Large intestine (tissue), 3 donors: ENCODE measurements at regions not wholly inside any gene's neighbourhood (a gene's known extent, or its start where the extent isn't known, plus 50 kb on each side); places are given as distances from the start of the nearest gene placed in this dataset.
A peak's percentile ranks its signal among the peaks of the same experiment; 100 is the strongest.
"Not testable (repeated sequence)": the region's sequence is repeated elsewhere in the genome, so short reads cannot be mapped to it uniquely, and the experiment has no call there.

Experiments
- DNase-seq, 2 donors: peaks; one replicate each; pipeline versions ENCODE4 v3.0.0 to v3.0.0-alpha.2; 2013
- H3K27ac ChIP-seq: one replicate; pipeline ENCODE4 v1.5.1; 2013; ENCODE audit warnings: low read length
- H3K27me3 ChIP-seq: 2 replicates; pipeline ENCODE4 v1.6.1; 2013; ENCODE audit warnings: low read length; ENCODE audit not compliant: control insufficient read depth, insufficient read depth
- H3K36me3 ChIP-seq: 2 replicates; pipeline ENCODE4 v1.6.1; 2013; ENCODE audit warnings: low read length; ENCODE audit not compliant: control insufficient read depth, insufficient read depth
- H3K4me1 ChIP-seq: one replicate; pipeline ENCODE4 v1.6.1; 2013; ENCODE audit warnings: low read length; ENCODE audit not compliant: control insufficient read depth, insufficient read depth
- H3K4me3 ChIP-seq: one replicate; pipeline ENCODE4 v1.5.1; 2013; ENCODE audit warnings: low read length
- H3K9me3 ChIP-seq: one replicate; pipeline ENCODE4 v1.6.1; 2013; ENCODE audit warnings: mild to moderate bottlenecking, low read depth, low read length, moderate library complexity; ENCODE audit not compliant: control insufficient read depth
- WGBS: methylation state at CpG from one replicate; pipeline ENCODE4 v1.1.5; 2013; ENCODE audit warnings: low lambda C conversion rate; ENCODE audit not compliant: insufficient coverage; 5-methylcytosine and 5-hydroxymethylcytosine counted together

- H3K27me3 ChIP-seq = no peaks in the 10 kb centered on the region
- no peak overlapping the region for H3K27ac ChIP-seq
- no CpG with 5 or more reads among the region's 42 CpGs for WGBS
- peaks cover 4% of the 10 kb centered on the region for H3K9me3 ChIP-seq
- peaks cover 20% of the 10 kb centered on the region for H3K4me1 ChIP-seq
- DNase-seq = no peak
- H3K36me3 ChIP-seq = no peaks in the 10 kb centered on the region
- no peak overlapping the region for H3K4me3 ChIP-seq
Measured at GRCh38 chr9:89680547-89681467, 76.0 kb downstream of the GADD45G start.

DNA sequence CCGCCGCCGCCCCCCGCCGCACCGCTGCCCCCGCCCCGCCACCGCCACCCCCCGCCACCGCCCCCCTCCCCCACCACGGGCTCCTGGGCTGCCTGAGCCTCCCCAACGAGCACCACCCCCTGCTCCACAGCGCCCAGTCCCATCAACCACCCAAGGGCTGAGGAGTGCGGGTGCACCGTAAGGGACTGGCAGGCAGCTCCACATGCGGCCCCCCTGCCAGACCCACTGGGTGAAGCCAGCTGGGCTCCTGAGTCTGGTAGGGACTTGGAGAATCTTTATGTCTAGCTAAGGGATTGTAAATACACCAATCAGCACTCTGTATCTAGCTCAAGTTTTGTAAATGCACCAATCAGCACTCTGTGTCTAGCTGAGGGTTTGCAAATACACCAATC, 76.7 kb downstream of the GADD45G start:
- not testable (repeated sequence) for H3K36me3 ChIP-seq, H3K27ac ChIP-seq, H3K9me3 ChIP-seq, H3K4me3 ChIP-seq, H3K27me3 ChIP-seq, DNase-seq
- no CpG with 5 or more reads among the region's 17 CpGs for WGBS
- peaks cover 26% of the 10 kb centered on the region for H3K4me1 ChIP-seq

DNA sequence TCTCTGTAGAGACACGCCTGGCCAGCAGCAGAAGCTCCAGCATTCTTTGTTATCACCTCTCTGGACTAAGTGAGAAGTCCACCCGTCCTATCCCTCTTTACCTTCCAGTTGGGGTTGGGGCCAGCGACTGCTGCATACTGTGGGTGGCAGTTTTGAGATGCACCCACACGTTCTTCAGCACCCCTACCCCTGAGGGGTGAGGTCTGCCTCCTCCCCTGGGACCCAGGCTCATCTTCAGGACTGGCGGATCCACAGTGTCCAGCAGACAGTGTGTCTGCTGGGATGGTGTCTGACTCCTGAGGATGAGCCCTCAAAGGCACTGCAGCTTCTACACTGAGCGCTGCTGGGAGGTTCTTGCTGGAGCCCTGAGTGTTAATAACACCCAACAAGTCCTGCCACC, 78.8 kb downstream of the GADD45G start:
- H3K4me3 ChIP-seq = no peak overlapping the region
- H3K27me3 ChIP-seq = no peaks in the 10 kb centered on the region
- no CpG with 5 or more reads among the region's 6 CpGs for WGBS
- H3K36me3 ChIP-seq = no peaks in the 10 kb centered on the region
- peaks cover 4% of the 10 kb centered on the region for H3K9me3 ChIP-seq
- DNase-seq = no peak
- H3K27ac ChIP-seq = no peak overlapping the region
- peaks cover 35% of the 10 kb centered on the region for H3K4me1 ChIP-seq

DNA sequence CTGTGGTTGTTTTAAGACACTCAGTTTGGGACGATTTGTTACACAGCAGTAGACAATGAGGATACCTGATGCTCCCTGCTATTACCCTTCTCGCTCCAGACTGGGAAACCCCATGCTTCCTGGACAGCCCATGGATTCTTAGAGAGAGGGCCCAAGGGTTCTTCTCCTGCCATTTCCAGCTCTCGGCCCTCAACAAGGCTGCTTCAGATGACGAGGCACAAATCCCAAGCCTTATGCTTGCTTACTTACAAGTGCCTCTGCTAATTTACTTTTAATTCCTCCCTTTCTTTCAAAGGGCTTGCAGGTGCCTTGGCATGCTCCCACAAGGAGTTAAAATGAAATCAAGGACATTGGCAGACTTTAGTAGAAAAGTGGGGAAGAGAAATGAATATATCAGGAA, 79.4 kb downstream of the GADD45G start:
- Histone ChIP-seq H3K9me3 (peaks cover 4% of the 10 kb centered on the region), H3K4me3 (no peak overlapping the region), H3K27ac (no peak overlapping the region), H3K4me1 (peaks cover 35% of the 10 kb centered on the region), H3K27me3 (no peaks in the 10 kb centered on the region), H3K36me3 (no peaks in the 10 kb centered on the region)
- WGBS = no CpG with 5 or more reads among the region's 4 CpGs
- no peak for DNase-seq

GRCh38 chr9:89684912-89685636, 80.3 kb downstream of the GADD45G start:
- Histone ChIP-seq H3K27ac (peak overlapping the region; percentile 54), H3K9me3 (peaks cover 4% of the 10 kb centered on the region), H3K27me3 (no peaks in the 10 kb centered on the region), H3K4me3 (no peak overlapping the region), H3K4me1 (peaks cover 35% of the 10 kb centered on the region), H3K36me3 (no peaks in the 10 kb centered on the region)
- no CpG with 5 or more reads among the region's 18 CpGs for WGBS
- no peak for DNase-seq

DNA sequence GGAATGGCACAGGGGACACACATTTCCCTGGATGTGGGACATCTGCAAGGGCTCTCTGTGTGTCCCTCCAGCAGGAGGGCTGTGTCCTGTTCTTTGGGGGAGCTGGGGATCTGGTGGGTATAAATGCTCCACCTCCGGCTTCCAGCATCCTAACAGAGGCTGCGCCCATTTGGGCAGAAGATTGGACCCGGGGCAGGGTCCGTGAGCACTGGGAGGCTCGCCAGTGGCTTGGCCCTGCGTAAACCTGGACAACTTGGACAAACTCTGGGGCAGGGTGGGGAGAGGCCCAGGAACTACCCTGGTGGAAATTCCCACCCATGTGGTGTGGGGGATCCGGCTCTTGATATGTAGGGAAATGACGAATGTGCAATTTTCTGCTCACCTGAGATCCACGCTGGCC, 80.9 kb downstream of the GADD45G start:
- 60% methylated on average over 2 of the region's 9 CpGs for WGBS
- DNase-seq = no peak

GRCh38 chr9:89686126-89686525, 81.3 kb downstream of the GADD45G start:
- H3K9me3 ChIP-seq = no peaks in the 10 kb centered on the region
- no peaks in the 10 kb centered on the region for H3K36me3 ChIP-seq
- H3K27me3 ChIP-seq = no peaks in the 10 kb centered on the region
- peaks cover 35% of the 10 kb centered on the region for H3K4me1 ChIP-seq
- peak overlapping the region; percentile 54 for H3K27ac ChIP-seq
- no CpG with 5 or more reads among the region's 5 CpGs for WGBS
- peak; percentile 69 for DNase-seq
- no peak overlapping the region for H3K4me3 ChIP-seq

More for the DNA sequence above, 80.9 kb downstream of the GADD45G start:
- H3K4me1 ChIP-seq = peaks cover 35% of the 10 kb centered on the region
- H3K9me3 ChIP-seq = peaks cover 4% of the 10 kb centered on the region
- peak overlapping the region; percentile 54 for H3K27ac ChIP-seq
- no peak overlapping the region for H3K4me3 ChIP-seq
- no peaks in the 10 kb centered on the region for H3K36me3 ChIP-seq
- no peaks in the 10 kb centered on the region for H3K27me3 ChIP-seq

DNA sequence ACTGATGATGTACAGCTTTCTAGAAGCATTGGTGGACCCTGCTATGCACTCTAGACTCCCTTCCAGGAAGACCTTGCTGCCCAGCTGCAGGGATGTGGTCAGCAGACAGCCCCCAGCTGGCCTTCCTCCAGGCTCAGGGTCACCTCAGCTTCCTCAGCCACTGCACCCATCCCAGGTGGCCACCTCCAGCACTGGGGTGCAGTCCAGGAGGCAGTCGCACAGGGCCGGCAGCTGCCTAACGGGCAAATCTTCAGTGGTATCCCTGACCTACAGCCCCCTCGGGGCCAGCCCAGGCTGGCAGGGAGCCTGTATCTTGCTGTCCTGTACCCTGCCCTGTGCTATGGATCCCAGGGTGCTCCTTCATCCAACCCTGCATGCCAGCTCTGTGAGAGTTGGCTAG, 81.8 kb downstream of the GADD45G start:
- whole genome bisulfite sequencing = no CpG with 5 or more reads among the region's 4 CpGs
- Histone ChIP-seq H3K27ac (peak overlapping the region; percentile 54), H3K4me1 (peaks cover 35% of the 10 kb centered on the region)

GRCh38 chr9:89687188-89687587, 82.4 kb downstream of the GADD45G start:
- DNase-seq = peak; percentile 49 to 66
- Histone ChIP-seq H3K27ac (peak overlapping the region; percentile 54), H3K4me1 (peaks cover 35% of the 10 kb centered on the region), H3K9me3 (no peaks in the 10 kb centered on the region), H3K36me3 (no peaks in the 10 kb centered on the region), H3K27me3 (no peaks in the 10 kb centered on the region), H3K4me3 (no peak overlapping the region)
- no CpG with 5 or more reads among the region's 3 CpGs for WGBS

More for the DNA sequence above, 81.8 kb downstream of the GADD45G start:
- H3K9me3 ChIP-seq = no peaks in the 10 kb centered on the region
- DNase-seq = no peak
- H3K4me3 ChIP-seq = no peak overlapping the region
- H3K27me3 ChIP-seq = no peaks in the 10 kb centered on the region
- H3K36me3 ChIP-seq = no peaks in the 10 kb centered on the region

DNA sequence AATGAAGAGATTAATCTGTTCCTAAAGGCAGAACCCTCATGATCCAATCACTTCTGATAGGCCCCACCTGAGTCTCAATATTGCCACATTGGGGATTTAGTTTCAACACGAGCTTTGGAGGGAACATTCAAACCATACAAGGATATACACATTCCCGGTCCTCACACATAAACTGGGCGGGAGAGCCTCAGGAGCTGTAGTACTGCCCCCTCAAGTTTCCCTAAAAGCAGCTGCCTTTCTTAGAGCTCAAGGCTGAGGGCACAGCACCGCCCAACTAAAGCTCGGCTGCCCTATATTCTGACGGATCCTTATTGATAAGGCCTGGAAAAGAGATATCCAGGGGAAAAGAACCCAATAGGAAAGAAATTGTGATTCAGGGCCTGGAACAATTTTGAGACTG, 83.0 kb downstream of the GADD45G start:
- peaks cover 35% of the 10 kb centered on the region for H3K4me1 ChIP-seq
- no CpG with 5 or more reads among the region's 6 CpGs for WGBS
- peak overlapping the region; percentile 54 for H3K27ac ChIP-seq
- no peaks in the 10 kb centered on the region for H3K9me3 ChIP-seq
- DNase-seq = no peak
- no peaks in the 10 kb centered on the region for H3K36me3 ChIP-seq
- H3K27me3 ChIP-seq = no peaks in the 10 kb centered on the region
- no peak overlapping the region for H3K4me3 ChIP-seq
